Bronchial epithelial cell (primary cell): ENCODE measurements at regions not wholly inside any gene's neighbourhood (a gene's known extent, or its start where the extent isn't known, plus 50 kb on each side); places are given as distances from the start of the nearest gene placed in this dataset.

Experiments used
- DNase-seq: peaks from one replicate; pipeline ENCODE4 v3.0.0-alpha.2; 2010; ENCODE audit warnings: low read depth
- FAIRE-seq: peaks from 2 replicates; lab custom pipeline; 2011; peaks lifted over from hg19 to GRCh38; lab: Jason Lieb, UNC
- H3K27me3 ChIP-seq: 2 replicates; pipeline ENCODE4 v1.5.1; 2011; ENCODE audit warnings: low read length; ENCODE audit not compliant: control insufficient read depth, insufficient read depth
- H3K36me3 ChIP-seq: 2 replicates; pipeline ENCODE4 v1.5.1; 2011; ENCODE audit warnings: low read length; ENCODE audit not compliant: control insufficient read depth, insufficient read depth
- H3K4me3 ChIP-seq: 2 replicates; pipeline ENCODE4 v1.5.1; 2011; ENCODE audit warnings: mild to moderate bottlenecking, low read depth, low read length, control low read depth
- TF ChIP-seq, protein P1 (sequence below): IDR thresholded peaks from 2 replicates; pipeline ENCODE4 v1.5.1; 2011; ENCODE audit warnings: mild to moderate bottlenecking, moderate library complexity, low read length, control low read depth, inconsistent platforms; ENCODE audit not compliant: insufficient read depth, severe bottlenecking

DNA sequence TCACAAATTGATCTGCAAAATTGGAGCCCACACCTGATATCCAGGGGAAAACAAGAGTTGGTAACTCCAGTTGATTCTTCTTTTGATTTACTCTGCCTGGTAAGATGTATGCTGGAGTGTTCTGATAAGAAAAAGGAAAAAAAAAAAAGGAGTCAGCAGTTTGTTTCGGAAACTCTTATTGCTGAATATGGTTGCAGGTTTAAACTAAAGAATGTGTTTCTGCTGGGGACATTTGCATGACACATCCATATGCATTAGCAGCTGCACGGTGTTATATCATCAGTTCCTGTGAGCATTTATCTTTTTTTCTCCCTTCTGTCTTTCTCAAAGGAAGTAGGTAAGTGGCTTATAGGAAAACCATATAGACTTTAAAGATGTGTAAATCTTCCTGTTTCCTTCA is 418.5 kb upstream of the ESRRG start:
- DNase-seq (no peak), FAIRE-seq (no peak)
- H3K36me3 ChIP-seq, result no peaks in the 10 kb centered on the region
- no peak overlapping the region for H3K4me3 ChIP-seq
- TF ChIP-seq, protein P1, sequence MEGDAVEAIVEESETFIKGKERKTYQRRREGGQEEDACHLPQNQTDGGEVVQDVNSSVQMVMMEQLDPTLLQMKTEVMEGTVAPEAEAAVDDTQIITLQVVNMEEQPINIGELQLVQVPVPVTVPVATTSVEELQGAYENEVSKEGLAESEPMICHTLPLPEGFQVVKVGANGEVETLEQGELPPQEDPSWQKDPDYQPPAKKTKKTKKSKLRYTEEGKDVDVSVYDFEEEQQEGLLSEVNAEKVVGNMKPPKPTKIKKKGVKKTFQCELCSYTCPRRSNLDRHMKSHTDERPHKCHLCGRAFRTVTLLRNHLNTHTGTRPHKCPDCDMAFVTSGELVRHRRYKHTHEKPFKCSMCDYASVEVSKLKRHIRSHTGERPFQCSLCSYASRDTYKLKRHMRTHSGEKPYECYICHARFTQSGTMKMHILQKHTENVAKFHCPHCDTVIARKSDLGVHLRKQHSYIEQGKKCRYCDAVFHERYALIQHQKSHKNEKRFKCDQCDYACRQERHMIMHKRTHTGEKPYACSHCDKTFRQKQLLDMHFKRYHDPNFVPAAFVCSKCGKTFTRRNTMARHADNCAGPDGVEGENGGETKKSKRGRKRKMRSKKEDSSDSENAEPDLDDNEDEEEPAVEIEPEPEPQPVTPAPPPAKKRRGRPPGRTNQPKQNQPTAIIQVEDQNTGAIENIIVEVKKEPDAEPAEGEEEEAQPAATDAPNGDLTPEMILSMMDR, result no peak
- peaks cover 22% of the 10 kb centered on the region for H3K27me3 ChIP-seq

DNA sequence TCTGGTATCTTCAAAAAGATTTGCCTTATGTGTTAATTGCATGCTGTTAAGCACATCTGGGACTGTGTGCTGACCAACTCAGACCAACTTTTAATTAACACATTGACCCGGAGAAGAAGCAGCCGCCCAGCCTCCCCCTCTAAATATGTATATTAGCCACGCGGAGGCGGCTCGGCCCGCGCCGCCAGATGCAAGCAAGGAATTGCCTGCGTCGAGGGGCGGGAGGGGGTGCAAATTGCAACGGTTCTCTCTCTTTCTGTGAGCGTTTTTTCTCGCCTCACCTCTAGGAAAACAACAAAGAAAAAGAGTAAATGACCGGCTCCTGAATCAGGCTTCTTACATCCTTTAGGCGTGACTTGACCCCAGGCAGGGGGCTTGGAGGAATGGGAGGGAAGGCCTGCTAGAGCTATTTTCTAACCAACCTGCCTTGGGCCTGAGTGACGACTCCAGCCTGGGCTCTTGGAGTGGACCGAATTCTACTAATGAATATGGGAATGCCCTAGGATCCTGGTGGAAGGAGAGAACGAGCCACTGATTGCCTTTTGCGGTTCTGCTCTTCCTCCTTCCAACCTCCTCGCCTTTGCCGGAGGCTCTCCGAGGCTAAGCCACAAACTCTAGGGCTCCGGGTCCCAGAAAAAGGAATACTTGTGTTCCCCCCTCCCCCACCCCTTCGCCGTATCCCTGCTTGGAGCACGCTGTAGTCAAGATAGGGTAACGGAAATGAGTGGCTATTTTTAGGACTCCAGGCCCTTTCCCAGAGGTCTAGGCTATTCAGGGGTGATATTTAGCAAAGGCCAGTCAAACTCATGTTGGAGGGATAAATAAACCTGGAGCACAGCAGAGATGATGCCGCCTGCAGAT is 417.0 kb upstream of the ESRRG start:
- DNase-seq (no peak), FAIRE-seq (no peak)
- TF ChIP-seq, protein P1, result no peak
- peaks cover 31% of the 10 kb centered on the region for H3K27me3 ChIP-seq
- H3K36me3 ChIP-seq, result no peaks in the 10 kb centered on the region
- H3K4me3 ChIP-seq, result no peak overlapping the region

DNA sequence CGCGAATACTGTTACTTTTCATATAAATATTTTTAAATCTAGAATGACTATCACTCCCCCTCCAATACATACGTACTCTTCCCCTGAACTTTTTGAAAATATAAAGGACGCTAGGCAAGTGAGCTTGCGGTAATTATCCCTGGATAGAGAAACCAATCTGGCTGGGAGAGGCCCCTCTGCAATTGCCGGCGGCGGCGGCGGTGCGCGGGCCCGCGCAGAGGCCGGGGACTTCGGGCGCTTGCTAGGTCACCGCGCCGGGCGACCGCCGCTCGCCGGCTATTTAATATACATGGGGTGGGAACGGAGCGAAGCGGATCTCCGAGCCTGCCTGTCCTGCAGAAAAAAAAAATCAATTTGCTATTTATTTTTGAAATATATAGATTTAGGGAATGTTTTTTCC is 416.3 kb upstream of the ESRRG start:
- Histone ChIP-seq H3K36me3 (no peaks in the 10 kb centered on the region), H3K4me3 (no peak overlapping the region), H3K27me3 (peaks cover 33% of the 10 kb centered on the region)
- FAIRE-seq, result no peak
- no peak for DNase-seq
- TF ChIP-seq, protein P1, result no peak

DNA sequence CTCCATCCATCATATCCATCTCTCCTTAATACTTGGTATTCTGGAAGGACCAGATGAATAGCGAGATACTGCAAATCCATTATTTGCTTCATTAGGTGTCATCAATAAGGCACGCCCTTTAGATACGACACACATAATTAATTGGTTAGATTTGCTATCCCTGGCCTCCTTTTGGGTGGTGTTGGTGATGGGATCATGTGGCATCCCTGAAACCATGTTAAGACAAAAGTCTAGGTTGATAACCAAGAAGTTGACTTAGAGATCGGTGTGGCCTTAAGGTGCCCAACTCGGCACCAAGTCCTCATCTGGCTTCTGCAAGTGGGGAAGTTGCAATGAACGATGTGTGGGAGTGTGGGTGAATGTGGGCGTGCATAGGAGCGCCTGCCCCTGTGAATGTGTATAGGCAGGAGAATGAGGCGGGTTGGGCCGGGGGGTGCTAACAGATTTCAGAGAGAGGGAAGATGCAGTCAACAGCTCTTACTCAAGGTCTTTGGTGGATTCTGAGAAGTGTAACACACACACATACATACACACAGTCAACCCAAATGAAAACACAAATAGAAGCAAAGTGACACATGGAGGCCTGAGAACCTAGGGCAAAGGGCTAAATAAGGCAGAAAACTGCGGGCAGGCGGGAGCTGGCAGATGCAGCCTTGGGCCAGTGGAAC is 415.7 kb upstream of the ESRRG start:
- H3K36me3 ChIP-seq, result no peaks in the 10 kb centered on the region
- no peak overlapping the region for H3K4me3 ChIP-seq
- peaks cover 38% of the 10 kb centered on the region for H3K27me3 ChIP-seq
- TF ChIP-seq, protein P1, result no peak
- no peak for FAIRE-seq
- no peak for DNase-seq

DNA sequence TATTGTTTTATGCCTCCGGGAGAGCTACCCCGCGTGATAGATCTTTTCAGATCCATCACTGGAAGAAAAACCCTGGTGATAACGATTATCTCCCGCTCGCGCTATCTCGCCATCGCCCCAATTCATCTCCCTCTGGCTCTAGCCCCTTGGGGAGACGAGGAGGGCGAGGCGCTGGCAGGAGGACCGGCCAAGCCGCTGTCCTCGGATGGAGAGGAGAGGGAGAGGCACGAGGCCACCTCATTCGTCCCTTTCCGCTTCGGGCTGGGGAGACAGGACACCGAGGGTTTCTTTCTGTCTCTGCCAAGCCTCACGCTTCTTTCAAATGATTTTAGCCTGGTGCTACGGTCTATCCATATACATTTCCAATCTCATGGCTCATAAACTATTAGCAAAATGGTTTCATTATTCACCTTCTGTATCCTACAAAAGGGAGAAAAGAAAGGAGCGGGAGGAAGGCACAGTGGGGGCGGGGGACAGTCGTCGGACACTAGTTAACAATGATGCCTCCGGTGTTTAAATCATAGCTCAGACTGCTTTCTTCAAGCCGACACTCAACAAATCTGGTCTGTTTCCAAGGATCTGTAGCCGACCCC is 415.0 kb upstream of the ESRRG start:
- FAIRE-seq, result no peak
- DNase-seq, result no peak
- no peaks in the 10 kb centered on the region for H3K36me3 ChIP-seq
- no peak overlapping the region for H3K4me3 ChIP-seq
- H3K27me3 ChIP-seq, result peaks cover 40% of the 10 kb centered on the region
- TF ChIP-seq, protein P1, result no peak
